ENCODE measurements at regions not wholly inside any gene's neighbourhood (a gene's known extent, or its start where the extent isn't known, plus 50 kb on each side); places are given as distances from the start of the nearest gene placed in this dataset.
A peak's percentile ranks its signal among the peaks of the same experiment; 100 is the strongest.
"Not testable (repeated sequence)": the region's sequence is repeated elsewhere in the genome, so short reads cannot be mapped to it uniquely, and the experiment has no call there.

DNA sequence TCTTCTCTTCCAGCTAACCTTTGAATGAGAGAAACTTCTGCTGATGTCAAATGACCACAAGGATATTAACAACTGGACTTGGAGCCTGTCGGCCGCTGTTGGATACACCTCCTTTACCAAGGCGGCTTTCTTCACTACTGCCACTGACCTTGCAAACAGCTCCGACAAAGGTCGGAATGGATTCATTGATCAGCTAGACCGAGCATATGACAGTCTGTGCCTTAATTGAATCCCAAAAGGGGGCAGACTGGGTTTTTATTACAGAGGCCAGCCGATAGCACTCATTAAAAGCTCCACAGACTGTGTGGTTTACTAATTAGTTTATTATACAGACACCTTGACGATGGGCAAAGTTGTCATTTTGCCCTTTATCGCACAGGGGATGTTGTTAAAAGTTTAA is 394.5 kb downstream of the RERGL start:
- DNase-seq: no peak

DNA sequence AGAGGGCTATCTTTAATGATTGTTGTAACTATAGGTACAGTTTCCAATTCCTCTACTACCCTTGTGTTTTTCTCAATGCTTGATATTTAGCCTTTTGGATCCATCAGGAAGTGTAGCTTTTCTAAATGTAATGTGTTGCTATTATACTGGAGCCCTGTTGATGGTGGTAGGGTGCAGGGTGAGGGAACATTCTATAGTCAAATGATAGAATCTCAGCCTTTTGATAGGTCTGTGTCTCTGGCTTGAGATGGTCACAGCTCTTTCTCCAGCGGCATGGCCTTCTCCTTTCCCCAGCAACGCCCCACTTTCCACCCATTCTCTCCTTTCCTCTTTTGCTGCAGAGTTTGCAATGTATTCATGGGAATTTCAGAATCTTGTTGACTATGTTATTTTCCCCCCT is 398.6 kb downstream of the RERGL start:
- DNase-seq: no peak

DNA sequence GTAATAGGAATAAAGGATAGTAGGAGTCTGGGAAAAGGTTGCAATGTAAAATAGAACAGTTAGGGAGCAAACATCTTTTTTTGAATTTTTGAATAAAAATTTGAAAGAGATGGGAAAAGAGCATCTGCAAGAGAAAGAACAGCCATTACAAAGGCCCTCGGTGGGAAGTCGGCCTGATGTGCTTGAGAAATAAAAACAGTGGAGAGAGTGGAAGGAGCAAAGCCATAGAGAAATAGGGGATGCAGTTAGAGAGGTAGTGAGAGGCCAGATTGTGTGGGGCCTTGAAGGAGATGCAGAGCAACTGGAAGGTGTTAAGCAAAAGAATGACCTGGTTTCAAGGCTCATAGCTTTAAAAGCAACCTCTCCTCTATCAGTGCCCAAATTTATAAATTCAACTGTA is 409.8 kb downstream of the RERGL start:
- no peak for DNase-seq

DNA sequence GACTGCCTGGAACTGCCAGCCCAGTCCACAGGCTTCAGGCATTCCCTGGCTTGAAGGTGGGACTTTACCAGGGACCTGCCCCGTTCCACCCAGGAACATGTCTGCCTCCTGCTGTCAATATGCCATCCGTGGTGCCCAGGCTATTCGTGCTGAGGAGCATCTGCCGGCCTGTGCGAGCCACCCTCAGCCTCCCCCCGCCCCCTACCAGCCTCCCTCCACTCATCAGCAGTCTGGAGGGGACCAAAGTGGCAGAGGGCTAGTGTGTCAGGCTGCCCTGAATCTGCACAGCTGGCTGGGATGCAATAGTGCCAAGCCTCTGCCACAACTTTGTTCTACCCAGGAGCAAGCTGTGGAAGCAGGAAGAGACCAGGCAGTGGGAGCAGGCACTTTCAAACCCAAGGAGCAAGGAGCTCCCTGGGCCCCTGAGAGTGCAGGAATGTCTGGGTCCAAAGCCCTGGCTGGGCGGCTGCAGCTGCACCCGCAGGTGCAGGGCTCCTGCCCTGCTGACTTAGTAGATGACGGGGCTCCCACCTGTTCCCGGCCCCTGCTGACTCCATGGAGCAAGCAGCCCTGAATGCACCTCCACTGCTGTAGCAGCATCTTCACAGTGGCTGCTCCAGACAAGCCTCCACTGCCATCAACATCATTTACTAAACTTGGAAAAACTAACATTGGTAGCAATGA is 423.2 kb downstream of the RERGL start:
- no peak for DNase-seq

DNA sequence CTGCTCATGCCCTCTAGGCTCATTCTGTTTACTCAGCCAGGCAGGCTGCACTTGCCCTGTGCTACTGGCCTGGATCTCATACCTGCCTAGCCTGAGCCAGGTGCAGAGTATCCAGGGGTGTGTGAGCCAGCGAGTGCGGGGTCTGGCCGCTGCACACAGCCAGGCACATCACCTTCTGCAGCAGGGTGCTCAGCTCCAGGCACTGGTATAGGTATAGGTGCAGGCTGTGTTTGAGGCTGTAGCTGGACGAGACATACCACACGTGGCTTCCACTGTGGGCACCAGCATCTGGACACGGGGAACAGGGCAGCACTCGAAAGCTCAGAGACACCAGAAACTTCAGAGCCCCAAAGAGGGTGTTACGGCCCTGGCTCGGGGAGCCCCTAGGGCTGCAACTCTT is 424.2 kb downstream of the RERGL start:
- no peak for DNase-seq

DNA sequence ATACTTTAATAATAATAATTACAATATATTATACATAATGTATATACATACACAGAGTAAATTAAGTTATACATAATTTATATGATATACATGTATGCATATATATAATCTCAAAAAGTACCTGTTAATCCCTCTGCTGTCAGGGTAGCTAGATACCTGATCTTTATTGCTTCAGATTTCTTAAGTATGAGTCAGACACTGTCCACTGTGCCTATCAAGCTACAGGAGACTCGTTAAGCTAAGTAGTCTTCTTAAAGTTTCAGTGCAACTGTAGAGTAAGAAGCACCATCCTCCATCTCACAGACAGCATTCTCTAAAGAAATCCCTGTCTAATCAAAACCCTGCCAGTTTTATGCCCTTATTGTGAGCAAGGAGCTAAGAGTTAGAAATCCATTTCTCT is 428.7 kb downstream of the RERGL start:
- no peak for DNase-seq

DNA sequence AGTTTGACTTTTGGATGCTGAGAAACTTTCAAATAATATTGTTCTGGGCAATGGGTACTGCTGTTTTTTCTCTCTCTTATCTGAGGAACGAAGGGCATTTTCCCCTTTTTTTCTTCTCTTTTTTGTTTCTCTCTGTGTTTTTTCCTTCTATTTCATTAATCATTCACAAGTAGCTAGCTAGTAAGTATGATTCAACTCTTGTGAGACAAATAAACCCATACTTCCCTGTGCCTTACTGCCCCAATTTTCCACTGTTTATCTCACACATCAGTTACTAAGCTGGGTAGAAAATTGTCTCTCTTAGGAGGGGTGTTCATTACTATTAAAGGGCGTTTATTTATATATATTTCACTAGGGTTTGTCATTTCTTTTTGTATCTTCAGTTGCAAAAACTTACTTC is 437.6 kb downstream of the RERGL start:
- no peak for DNase-seq

DNA sequence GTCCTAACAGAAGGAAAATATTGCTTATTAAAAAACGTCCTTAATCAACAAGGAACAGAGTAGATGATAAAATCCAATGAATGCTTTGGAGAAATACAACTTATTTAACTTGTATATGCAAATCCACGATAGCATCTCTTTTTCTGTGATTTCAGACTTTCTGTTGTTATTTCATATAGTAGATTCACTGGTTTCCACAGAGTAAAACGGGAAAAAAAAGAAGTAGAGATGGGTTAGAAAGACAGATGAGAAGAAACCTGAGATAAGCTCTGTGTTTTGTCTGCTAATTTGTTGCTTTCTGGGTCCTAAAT is 447.7 kb downstream of the RERGL start:
- no peak for DNase-seq

DNA sequence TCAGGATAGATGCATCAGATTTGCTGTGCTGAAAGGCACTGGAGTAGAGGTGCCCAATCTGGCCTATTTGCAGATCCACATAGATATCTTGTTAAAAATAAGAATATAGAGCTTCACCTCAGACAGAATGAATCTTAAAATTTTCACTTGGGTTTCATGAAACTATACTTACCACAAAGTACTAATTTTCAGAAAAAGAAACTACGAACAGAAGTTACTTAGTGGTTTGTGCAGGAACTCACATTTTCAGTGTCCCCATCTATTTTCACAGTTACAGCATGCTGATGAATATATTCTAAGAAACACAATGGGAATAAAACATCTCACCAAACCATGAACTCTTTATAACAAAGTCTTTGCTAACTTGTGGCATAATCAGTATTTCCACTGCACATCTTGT is 449.4 kb downstream of the RERGL start:
- no peak for DNase-seq

DNA sequence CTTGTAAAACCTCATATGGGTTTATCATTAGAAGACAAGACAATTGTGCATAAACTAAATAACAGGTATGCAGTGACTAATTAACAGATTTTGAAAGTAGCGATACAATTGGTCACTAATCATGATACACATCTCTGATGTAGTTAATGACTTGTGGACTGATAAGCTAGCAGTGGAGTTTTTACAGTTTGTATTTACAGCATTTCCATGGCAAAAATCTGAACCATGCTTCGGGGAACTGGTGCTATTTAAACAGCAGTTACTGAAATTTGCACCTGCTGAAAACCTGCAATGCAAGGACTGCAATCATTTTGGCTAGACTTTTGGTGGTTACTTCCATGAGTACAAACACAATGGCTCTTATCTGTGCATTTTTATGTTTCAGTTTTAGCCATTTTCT is 471.2 kb downstream of the RERGL start:
- no peak for DNase-seq

DNA sequence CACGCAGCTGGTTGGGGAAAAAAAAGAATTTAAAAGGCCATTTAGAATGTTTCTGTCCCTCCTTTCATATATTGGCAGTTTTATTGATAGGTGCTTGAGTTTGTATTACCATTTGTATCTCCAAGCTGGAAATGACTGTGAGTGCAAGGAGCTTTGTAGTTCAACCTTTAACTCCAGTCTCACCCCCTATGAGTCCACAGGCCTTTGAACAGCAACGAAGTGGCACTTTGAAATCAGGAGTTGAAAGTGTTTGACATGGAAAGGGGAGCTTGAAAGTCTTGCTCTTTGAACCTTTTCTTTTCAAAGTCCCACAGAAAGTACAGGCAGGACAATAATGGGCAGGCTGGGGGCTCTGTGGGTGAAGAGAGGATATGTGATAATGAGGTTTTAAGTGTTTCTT is 480.3 kb downstream of the RERGL start:
- DNase-seq: no peak

DNA sequence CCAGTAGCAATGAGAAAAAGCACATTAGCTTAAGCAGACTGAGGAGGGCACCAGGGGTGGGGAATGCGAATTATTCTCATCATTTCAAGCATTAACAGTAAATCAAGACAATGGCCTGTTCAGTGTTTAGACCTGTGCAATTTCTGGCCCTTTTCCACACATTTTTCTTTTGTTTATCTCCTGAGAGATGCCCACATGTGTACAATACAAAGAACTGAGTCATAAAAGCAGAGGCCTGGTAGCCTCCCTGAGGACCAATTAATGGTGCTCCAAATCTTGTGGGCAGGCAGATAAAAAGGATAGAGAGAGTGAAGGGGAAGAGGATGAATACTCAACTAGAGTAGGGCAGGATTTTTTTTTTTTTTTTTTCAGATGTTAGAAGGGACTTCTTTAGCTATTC is 480.8 kb downstream of the RERGL start:
- no peak for DNase-seq

DNA sequence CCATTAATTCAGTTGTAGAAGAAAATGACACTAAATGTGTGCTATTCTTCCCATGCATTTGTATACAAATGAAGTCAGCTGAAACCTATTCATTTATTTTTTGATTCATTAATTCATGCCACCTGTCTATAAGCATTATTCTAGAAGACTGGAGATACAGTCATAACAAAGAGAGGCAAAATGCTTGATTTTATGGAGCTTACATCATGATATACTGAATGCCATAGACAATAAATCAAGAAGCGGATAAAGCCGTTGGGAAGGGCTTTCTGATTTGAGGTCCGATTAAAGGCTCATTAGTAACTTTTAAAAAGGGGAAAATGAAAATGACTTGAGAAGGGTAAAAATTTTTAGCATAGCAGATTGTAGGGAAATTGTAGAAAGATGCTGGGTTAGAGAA is 494.9 kb downstream of the RERGL start:
- no peak for DNase-seq

DNA sequence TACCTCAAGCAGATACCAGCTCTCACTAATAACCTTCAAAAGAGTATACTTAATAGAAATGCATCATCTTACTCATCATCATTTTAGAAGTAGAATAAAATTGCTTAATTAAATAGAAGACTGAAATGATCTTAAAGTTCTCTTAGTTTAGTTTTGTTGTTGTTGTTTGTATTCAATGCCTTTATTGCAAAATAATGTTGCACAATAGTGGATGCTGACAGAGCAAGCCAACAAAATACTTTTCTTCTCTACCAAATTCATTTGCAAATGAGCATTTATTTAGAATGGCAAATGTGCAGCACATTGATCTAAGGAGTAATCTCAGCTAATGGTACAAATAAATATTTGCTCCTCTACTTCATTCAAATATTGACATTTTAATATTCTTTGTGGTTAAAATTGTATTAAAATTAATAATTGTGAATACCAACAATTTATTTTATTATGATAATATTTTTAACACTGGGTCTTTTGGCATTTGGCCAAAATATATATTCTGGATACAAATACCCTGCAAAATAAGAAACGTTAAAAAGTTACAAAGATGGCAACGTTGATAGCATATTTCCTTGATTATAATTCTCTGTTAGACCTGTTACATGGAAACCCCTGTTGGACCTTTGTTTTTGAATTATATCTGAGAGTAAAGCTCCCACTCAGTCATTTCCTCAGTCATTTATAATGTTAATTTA is 496.1 kb downstream of the RERGL start:
- no peak for DNase-seq

DNA sequence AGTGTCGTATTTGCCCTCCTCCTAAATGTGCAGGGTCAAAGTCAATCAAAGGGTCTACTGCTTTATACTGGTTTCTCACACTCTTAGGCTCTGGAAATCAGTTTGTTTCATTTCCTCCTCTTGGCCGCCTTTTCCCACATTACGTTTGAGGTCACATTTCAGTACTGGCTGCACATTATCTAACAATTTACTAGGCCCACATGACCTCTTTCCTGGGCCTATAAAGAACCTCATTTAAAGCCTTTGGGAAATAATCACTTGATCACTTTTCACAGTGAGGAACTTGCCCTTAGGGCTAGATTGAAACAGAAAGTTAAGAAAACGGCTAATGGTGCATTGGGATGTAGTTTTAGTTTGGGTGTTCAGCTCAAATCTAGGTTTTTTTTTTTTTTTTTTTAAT is 497.5 kb downstream of the RERGL start:
- no peak for DNase-seq

DNA sequence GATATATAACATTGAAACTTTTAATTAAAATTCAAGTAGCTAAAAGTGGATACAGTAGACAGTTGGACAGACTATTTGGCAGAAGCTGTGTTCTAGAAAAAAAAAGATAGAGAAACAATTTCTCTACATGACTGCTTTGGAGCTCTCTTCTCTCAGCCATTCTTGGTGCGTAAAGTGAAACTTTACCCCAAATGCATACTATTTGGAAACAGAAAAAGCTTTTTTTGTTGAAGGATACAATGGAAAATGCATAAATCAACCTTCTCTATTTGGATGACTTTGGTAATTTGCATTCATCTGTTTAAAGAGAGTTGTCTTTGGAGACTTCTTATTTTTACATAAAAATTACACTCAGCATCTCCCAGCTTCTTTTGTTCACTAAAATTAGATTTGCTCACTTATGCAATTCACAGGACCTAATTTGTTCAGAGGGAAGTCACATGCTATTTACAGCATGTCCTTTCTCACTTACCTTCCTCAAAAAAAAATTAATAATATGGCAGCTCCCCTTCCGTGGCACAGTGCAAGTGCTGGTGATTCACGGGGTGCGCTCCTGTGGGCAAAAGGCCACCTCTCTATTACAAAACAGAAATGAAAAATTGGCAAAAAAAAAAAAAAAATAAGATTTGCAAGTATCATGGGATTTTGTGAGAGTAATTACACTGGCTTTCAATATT is 498.9 kb downstream of the RERGL start:
- no peak for DNase-seq

DNA sequence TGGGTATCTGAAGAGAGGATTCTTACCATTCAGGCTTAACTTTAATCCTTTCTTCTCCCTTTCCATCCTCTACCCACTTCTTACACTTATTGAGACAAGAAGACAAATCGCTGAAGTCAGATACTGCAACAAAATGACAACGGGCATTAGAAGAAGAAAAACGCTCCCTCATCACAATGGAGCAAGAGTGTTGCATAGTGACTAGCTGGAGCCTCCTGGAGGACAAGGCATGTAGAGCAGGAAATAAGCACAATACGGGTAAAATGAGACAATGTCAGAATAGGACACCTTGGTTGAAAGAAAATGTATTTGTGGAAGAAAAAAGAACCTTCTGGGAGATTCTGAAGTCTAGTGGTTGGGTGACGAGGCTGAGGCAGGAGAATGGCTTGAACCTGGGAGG is 501.0 kb downstream of the RERGL start:
- DNase-seq: peak; percentile 19

DNA sequence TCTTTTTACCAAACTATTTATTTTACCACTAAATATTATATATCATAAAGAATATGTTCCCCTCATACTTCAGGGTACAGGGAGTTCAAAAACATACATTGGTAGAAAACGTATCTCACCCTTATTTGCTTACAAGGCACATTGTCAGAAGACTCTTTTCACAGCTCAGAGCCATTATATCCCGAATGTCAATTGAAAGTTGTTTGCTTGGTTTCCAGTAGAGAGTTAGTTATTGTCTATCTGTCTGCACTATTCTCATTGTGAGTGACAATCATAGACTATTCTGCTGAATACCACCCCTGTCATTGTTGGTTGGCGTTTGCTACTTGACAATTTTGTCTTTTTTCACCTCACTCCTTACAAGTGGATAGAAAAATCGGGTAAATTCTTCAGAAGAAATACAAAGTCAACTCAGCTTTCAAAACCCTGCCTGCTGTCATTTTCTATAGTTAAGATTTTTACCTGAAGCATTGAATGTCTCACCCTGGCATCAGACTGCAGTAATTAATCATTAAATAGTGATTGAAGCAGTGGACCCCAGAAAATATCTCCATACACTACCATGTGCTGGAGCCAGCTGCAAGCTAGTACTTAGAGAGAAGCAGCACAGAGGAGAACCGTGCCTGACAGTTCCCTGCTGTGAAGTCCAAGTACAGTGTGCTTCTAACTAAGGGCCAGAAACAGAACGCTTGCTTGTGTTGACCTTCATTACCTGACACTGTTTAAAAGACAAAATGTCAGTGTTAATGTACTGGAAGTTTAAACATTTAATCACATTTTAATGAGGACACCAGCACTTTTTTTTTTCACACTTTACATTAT is 510.6 kb downstream of the RERGL start:
- DNase-seq: no peak

DNA sequence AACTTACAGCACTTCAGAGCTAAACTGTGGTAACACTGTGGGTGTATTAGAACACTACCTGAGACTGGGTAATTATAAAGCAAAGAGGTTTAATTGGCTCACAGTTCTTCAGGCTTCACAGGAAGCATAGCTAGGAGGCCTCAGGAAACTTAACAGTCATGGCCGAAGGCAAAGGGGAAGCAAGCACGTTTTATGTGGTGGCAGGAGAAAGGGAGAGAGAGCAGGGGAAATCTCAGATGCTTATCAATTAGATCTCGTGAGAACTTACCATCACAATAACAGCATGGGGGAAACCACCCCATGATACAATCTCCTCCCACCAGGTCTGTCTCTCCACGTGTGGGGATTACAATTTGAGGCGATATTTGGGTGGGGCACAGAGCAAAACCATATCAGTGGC is 512.6 kb downstream of the RERGL start:
- no peak for DNase-seq

DNA sequence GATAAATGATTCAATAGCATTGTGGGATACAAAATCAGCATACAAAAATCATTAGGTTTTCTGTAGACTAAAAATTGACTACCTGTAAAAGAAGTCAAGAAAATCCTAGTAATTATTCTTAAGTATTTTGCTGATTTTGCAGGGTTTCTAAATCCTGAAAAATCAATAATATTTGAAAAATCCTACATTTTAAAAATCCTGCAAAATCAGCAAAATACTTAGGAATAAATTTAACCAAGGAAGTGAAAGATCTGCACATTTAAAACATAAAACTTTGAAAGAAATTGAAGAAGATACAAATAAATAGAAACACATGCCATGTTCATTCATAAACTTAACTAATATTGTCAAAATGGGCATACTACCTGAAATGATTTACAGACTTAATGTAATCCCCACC is 517.7 kb downstream of the RERGL start:
- no peak for DNase-seq

DNA sequence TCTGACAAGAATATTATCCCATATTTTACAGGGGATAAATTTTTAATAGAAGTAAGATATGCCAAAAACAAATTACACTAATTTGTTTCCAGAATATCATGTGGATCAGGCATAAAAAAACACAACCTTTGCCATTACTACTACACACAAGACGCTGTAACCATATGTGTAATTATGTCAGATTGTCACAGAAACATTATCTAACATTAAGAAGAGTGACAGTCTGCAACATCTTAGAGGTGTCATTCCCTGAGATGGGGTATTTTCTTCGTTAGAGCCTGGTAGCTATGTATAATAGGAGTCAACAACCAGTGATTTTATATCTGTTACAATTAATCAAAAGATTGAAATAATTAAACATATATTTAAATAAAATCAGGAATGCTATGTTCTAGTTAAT is 518.9 kb downstream of the RERGL start:
- no peak for DNase-seq

DNA sequence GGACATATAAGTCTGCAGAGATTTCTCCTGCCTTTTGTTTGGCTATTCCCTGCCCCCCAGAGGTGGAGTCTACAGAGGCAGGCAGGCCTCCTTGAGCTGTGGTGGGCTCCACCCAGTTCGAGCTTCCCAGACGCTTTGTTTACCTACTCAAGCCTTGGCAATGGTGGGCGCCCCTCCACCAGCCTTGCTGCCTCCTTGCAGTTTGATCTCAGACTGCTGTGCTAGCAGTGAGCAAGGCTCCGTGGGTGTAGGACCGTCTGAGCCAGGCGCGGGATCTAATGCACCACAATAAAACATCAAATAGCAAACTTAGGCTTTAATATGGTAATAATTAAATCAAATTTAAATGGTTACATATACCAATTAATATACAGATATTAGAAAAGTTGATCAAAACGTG is 525.4 kb downstream of the RERGL start:
- not testable (repeated sequence) for DNase-seq

DNA sequence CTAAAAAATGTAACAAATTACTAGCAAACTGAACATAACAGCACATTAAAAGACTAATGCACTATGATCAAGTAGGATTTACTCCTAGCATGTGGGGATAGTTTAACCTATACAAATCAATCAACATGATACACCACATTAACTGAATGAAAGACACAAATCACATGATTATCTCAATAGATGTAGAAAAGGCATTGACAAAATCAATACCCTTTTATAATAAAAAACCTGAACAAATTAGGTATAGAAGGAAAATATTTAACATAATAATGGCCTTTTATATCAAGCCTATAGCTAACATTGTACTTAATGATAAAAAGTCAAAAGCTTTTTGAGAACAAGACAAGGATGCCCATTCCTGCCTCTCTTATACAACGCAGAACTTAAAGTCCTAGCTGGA is 540.0 kb downstream of the RERGL start:
- DNase-seq: no peak

DNA sequence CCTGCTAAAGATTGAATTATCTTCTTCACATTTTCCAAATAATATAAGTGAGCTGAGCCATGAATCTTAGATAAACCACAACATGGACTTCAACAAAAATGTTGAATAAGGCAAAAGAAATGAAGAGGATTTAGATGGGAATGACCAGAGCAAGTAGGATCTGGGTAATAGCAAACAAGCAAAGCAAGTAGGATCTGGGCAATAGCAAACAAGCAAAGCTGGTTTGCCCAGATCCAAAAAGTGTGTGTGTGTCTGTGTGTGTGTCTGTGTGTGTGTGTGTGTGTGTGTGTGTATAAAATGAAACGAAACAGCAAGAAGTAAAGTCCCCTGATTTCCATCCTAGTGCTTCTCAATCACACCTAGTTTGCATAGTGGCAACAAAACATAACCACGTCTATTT is 549.1 kb downstream of the RERGL start:
- no peak for DNase-seq

Data from NCI-H1436 treated with DMSO at 0.1 percent for 48 hours (cell line).